ENCODE measurements at regions not wholly inside any gene's neighbourhood (a gene's known extent, or its start where the extent isn't known, plus 50 kb on each side); places are given as distances from the start of the nearest gene placed in this dataset.

DNA sequence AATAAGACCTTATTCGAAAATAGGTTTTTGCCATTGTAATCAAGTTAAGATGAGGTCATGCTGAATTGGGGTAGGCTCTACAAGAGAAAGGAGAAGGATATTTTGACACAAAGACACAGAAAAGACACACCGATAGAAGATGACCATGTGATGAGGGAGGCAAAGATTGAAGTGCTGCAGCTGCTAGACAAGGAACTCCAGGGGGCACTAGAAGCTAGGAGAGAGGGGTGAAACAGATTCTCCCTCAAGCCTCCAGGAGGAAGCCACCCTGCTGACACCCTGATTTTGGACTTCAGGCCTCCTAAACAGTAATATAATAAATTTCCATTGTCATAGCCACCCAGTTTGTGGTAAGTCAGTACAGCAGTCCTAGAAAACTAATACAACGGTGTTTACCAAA lies 506.8 kb upstream of the CAMK1G start:
- Mint-ChIP-seq H3K27me3 (ENCODE audit: low read depth in 3 of 3) (peaks cover 1 to 6% (median 1%) of the 10 kb centered on the region in 3 donors), H3K9me3 (peaks cover 0 to 5% (median 0%) of the 10 kb centered on the region in 7 donors), H3K36me3 (no peaks in the 10 kb centered on the region), H3K27ac (no peak overlapping the region), H3K4me1 (no peaks in the 10 kb centered on the region), H3K4me3 (no peak overlapping the region)
- TF ChIP-seq, protein P1, sequence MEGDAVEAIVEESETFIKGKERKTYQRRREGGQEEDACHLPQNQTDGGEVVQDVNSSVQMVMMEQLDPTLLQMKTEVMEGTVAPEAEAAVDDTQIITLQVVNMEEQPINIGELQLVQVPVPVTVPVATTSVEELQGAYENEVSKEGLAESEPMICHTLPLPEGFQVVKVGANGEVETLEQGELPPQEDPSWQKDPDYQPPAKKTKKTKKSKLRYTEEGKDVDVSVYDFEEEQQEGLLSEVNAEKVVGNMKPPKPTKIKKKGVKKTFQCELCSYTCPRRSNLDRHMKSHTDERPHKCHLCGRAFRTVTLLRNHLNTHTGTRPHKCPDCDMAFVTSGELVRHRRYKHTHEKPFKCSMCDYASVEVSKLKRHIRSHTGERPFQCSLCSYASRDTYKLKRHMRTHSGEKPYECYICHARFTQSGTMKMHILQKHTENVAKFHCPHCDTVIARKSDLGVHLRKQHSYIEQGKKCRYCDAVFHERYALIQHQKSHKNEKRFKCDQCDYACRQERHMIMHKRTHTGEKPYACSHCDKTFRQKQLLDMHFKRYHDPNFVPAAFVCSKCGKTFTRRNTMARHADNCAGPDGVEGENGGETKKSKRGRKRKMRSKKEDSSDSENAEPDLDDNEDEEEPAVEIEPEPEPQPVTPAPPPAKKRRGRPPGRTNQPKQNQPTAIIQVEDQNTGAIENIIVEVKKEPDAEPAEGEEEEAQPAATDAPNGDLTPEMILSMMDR (IDR thresholded peaks at IDR 0.05) = no peak
- Histone ChIP-seq H3K4me2 (replicated peaks; ENCODE audit: extremely low read depth, low read length, poor library complexity, severe bottlenecking) (no peak overlapping the region), H3K27ac (ENCODE audit: low read depth in 1 of 2, low read length in 2 of 2) (no peak overlapping the region), H3K9ac (ENCODE audit: insufficient read depth, low read length, poor library complexity, severe bottlenecking) (no peak overlapping the region), H3K36me3 (replicated peaks in 1 of 2; ENCODE audit: control insufficient read depth in 1 of 2, insufficient read depth in 2 of 2, low read length in 2 of 2) (no peaks in the 10 kb centered on the region), H3K27me3 (ENCODE audit: control insufficient read depth in 2 of 2, insufficient read depth in 2 of 2, low read length in 2 of 2) (no peaks in the 10 kb centered on the region), H3K9me3 (replicated peaks in 1 of 2; ENCODE audit: control insufficient read depth in 1 of 2, insufficient read depth in 1 of 2, low read length in 2 of 2) (no peaks in the 10 kb centered on the region), H3K79me2 (ENCODE audit: insufficient read depth, low read length) (no peaks in the 10 kb centered on the region), H4K20me1 (ENCODE audit: insufficient read depth, low read length) (no peaks in the 10 kb centered on the region), H3K4me1 (ENCODE audit: control insufficient read depth in 1 of 2, insufficient read depth in 2 of 2, low read length in 2 of 2) (no peaks in the 10 kb centered on the region), H2AFZ (ENCODE audit: insufficient read depth, low read depth, low read length, poor library complexity, severe bottlenecking) (no peak overlapping the region), H3K4me3 (replicated peaks in 1 of 3; ENCODE audit: low read depth in 2 of 3, low read length in 3 of 3) (no peak overlapping the region)
- WGBS (ENCODE audit: insufficient coverage) = no CpG with 5 or more reads among the region's 3 CpGs
- intact Hi-C loops (cut with micrococcal nuclease) = no loop called here
- no peak for DNase-seq

DNA sequence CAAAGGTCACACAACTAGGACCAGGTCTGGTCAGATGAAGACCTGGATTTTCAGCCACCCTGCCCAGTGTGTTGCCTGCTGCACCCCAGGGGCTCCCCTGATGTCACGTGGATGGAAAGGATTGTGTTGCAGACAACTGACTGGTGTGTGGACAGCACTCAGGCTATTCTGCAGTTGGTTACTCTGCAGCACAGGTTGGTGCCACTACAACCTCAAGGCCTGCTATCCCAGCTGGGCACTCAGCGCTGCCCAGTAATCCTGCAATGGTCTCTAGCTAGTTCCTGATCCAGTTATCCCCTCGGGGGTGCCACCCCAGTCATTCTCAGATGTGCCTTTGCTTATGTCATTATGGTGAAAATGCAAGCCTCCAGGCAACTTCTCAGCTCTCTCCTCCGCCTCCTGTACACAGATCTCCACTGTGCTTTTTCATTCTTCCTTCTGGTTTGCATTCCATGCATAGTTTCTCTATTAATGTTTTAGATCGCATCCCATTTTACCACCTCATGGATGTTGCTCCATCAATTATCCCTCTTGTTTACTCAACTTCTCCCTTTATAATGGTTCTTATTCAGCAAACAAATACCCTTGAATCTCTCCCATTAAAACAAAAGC lies 503.2 kb upstream of the CAMK1G start:
- H3K79me2 ChIP-seq (ENCODE audit: insufficient read depth, low read length) = no peaks in the 10 kb centered on the region
- no peak for DNase-seq
- H3K27me3 ChIP-seq (ENCODE audit: control insufficient read depth in 2 of 2, insufficient read depth in 2 of 2, low read length in 2 of 2) = no peaks in the 10 kb centered on the region
- H3K4me2 ChIP-seq (replicated peaks; ENCODE audit: extremely low read depth, low read length, poor library complexity, severe bottlenecking) = no peak overlapping the region
- no peak overlapping the region for H2AFZ ChIP-seq (ENCODE audit: insufficient read depth, low read depth, low read length, poor library complexity, severe bottlenecking)
- Mint-ChIP-seq H3K36me3 (no peaks in the 10 kb centered on the region), H3K9me3 (peaks cover 0 to 6% (median 2%) of the 10 kb centered on the region in 7 donors), H3K27me3 (ENCODE audit: low read depth in 3 of 3) (peaks cover 0 to 8% (median 1%) of the 10 kb centered on the region in 3 donors), H3K4me3 (peak overlapping the region in 1 of 2 donors; percentile 4), H3K4me1 (no peaks in the 10 kb centered on the region), H3K27ac (no peak overlapping the region)
- no peak overlapping the region for H3K9ac ChIP-seq (ENCODE audit: insufficient read depth, low read length, poor library complexity, severe bottlenecking)
- 95% methylated on average over 5 of the region's 5 CpGs for WGBS (ENCODE audit: insufficient coverage)
- no peaks in the 10 kb centered on the region for H4K20me1 ChIP-seq (ENCODE audit: insufficient read depth, low read length)
- TF ChIP-seq, protein P1 (IDR thresholded peaks at IDR 0.05) = no peak
- no peaks in the 10 kb centered on the region for H3K9me3 ChIP-seq (replicated peaks in 1 of 2; ENCODE audit: control insufficient read depth in 1 of 2, insufficient read depth in 1 of 2, low read length in 2 of 2)
- H3K27ac ChIP-seq (ENCODE audit: low read depth in 1 of 2, low read length in 2 of 2) = no peak overlapping the region
- intact Hi-C loops (cut with micrococcal nuclease) = no loop called here
- no peaks in the 10 kb centered on the region for H3K4me1 ChIP-seq (ENCODE audit: control insufficient read depth in 1 of 2, insufficient read depth in 2 of 2, low read length in 2 of 2)
- H3K36me3 ChIP-seq (replicated peaks in 1 of 2; ENCODE audit: control insufficient read depth in 1 of 2, insufficient read depth in 2 of 2, low read length in 2 of 2) = no peaks in the 10 kb centered on the region
- no peak overlapping the region for H3K4me3 ChIP-seq (replicated peaks in 1 of 3; ENCODE audit: low read depth in 2 of 3, low read length in 3 of 3)
